ENCODE measurements at regions not wholly inside any gene's neighbourhood (a gene's known extent, or its start where the extent isn't known, plus 50 kb on each side); places are given as distances from the start of the nearest gene placed in this dataset.

DNA sequence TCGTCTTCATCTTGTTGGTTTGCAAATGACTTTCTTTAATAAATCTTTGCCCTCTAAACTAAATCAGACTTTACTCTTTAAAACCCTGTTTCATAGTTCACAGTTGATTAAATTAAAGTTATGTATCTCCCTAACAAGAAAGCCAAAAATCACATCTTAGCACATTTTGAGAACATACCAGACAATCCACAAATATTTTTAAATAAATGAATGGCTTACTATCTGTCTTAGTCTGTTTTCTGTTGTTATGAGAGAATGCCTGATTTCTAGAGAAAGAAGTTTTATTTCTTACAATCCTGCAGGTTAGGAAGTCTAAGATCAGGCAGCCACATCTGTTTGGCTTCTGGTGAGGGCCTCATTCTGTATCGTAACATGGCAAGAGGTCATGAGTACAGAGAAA, 1090.2 kb upstream of the PIK3C3 start:
- TF ChIP-seq POLR2A (IDR thresholded peaks at IDR 0.05) (no peak), CTCF (IDR thresholded peaks at IDR 0.05) (no peak)

All from testis (tissue), 2 donors.